Skeletal muscle cell (primary cell): ENCODE measurements at regions not wholly inside any gene's neighbourhood (a gene's known extent, or its start where the extent isn't known, plus 50 kb on each side); places are given as distances from the start of the nearest gene placed in this dataset.

Source experiments
- DNase-seq: peaks from one replicate; pipeline ENCODE4 v3.0.0-alpha.2; 2010; ENCODE audit warnings: low read depth
- H3K4me3 ChIP-seq: 2 replicates; pipeline ENCODE4 v1.5.1; 2011; ENCODE audit warnings: low read depth, mild to moderate bottlenecking, control low read depth, low read length, moderate library complexity

DNA sequence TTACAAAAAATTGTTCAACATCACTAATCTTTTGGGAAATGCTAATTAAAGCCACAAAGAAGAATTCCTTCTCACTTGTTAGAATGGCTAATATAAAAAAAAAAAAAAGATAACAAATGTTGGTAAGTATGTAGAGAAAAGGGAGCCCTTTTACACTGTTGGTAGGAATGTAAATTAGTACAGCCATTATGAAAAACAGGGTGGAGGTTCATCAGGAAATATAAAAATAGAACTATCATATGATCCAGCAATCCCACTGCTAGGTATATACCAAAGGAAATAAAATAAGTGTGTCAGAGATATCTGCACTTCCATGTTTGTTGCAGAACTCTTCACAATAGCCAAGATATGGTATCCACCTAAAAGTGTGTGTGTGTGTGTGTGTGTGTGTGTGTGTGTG, 83.5 kb upstream of the RGMB start:
- no peak overlapping the region for H3K4me3 ChIP-seq
- DNase-seq, result no peak

GRCh38 chr5:98694902-98695301, 78.6 kb upstream of the RGMB start:
- DNase-seq, result no peak
- H3K4me3 ChIP-seq, result no peak overlapping the region

DNA sequence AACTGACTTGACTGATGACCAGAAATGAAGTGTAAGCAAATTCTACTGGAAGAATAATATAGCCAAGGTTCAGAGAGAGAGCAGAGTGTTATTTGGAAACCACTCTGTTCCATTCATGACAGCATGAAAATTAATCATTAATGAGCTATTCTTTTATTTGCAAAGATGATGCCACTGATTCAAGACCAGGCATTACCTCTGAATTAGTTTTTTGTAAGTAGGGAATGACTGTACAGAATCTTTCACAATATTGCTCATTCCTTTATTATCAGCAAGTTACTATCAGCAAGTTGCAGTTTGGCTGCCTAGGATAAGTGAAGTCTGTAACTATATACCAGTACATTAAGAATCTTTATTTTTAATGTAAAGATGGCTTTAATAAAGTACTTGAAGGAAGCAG, 75.1 kb upstream of the RGMB start:
- no peak overlapping the region for H3K4me3 ChIP-seq
- DNase-seq, result no peak

- no peak overlapping the region for H3K4me3 ChIP-seq
- no peak for DNase-seq
Observed at GRCh38 chr5:98700730-98701129, 72.7 kb upstream of the RGMB start.

DNA sequence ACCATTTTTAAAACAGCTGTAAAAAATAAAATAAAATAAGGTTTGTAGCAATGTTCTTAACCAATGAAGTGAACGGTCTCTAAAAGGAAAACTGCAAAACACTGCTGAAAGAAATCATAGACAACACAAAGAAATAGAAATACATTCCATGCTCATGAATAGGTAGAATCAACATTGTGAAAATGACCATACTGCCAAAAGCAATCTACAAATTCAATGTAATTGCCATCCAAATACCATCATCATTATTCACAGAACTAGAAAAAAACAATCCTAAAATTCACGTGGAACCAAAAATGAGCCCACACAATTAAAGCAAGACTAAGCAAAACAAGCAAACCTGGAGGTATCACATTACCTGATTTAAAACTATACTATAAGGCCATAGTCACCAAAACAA, 67.6 kb upstream of the RGMB start:
- H3K4me3 ChIP-seq, result no peak overlapping the region
- no peak for DNase-seq

DNA sequence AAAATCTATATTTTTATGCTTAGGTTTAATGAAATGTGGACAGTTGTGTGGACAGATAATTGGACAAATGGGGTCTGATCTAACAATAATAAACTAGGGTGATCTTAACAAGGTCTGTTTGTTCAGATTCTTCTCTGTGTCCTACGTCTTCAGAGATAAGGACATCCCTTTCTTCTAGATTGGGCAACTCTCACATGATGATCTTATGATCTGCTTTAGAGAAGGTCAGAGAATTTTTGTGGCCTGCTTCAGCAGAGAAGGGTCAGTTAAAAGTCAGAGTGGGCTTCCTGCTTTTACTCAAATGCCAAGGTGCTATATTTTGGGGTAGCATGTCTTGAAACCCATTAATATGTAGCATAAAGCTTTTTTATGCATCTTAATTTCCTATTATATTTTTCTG, 63.8 kb upstream of the RGMB start:
- DNase-seq, result no peak
- H3K4me3 ChIP-seq, result no peak overlapping the region

- peak; percentile 18 for DNase-seq
- no peak overlapping the region for H3K4me3 ChIP-seq
Observed at GRCh38 chr5:98713027-98713426, 60.4 kb upstream of the RGMB start.

GRCh38 chr5:98713856-98714255, 59.6 kb upstream of the RGMB start:
- no peak for DNase-seq
- H3K4me3 ChIP-seq, result no peak overlapping the region

- no peak overlapping the region for H3K4me3 ChIP-seq
- no peak for DNase-seq
Observed at GRCh38 chr5:98714710-98715288, 58.7 kb upstream of the RGMB start.

DNA sequence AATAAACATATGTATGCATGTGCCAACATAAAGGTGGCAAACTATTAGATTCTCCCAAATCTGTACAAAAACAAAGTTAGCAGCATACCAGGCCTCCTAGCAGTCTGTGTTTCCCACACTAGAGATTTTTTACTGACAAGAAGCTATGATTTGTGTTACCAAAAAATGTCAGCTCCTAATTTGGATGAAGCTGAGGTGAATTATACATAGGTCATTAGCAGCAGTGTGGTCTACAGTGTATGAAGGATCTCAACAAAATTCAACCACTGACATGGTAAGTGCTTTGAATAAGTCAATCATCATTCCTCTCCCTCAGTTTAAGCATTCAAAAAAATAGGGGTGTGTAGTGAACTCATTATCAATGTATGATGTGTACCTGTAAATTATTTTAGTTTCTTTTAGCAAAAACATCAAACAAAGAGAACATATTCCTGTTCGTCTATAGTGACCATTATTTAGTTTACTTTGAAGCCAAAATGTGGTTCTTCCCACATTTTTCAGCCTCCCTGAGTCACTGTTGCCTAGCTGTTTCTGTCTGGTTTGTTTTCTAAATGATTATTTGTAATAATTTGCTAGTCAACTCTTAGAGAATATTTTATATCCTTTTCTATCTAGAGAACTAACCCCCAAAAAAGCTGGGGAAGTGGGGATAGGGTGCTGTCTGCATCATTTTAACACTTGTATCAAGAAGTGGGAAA, 52.1 kb upstream of the RGMB start:
- H3K4me3 ChIP-seq, result no peak overlapping the region

DNA sequence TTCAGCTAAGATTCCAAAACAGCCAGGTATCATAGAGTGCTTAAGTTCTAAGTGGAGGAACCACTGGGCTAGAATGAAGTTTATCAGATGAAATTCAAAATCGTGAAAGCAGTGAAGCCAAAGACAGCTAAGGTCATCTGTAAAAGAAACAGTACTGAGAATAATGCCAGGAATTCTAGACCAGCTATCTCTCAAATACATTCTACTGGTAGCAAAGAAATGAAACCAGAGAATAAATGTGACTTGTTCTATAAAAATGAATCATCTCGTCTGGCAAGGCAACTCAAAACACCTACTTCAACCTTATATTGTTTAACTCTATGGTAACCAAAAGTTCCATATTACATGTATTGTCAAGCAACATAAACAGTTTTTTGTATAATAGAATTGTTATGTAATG, 51.3 kb upstream of the RGMB start:
- H3K4me3 ChIP-seq, result no peak overlapping the region
- no peak for DNase-seq

More for the DNA sequence above, 52.1 kb upstream of the RGMB start:
- DNase-seq, result no peak

DNA sequence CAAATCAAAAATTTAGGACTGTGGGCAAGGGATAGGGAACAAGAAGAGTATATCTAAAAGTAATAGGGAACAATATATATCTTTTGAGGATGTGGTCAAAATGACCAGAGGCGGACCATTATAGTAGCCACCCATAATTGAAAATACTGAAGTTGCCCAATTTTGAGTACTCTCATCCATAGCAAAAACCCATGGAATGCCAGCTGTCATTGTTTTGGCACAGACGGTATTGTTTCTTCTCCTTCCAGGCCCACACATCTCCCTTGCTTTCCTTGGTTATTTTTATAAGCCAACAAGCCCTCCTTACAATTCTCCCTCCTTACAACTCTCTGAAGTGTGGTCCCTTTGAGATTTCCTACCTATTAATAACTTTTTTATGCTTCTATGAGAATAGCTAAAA, 50.4 kb upstream of the RGMB start:
- H3K4me3 ChIP-seq, result no peak overlapping the region
- no peak for DNase-seq
